LNCAP (cell line): ENCODE measurements at regions not wholly inside any gene's neighbourhood (a gene's known extent, or its start where the extent isn't known, plus 50 kb on each side); places are given as distances from the start of the nearest gene placed in this dataset.

ENCODE experiments used
- CTCF ChIP-seq: fragments of 450-650 bp; IDR thresholded peaks from 2 replicates; pipeline ENCODE4 v1.5.1; 2017; ENCODE audit warnings: mild to moderate bottlenecking

DNA sequence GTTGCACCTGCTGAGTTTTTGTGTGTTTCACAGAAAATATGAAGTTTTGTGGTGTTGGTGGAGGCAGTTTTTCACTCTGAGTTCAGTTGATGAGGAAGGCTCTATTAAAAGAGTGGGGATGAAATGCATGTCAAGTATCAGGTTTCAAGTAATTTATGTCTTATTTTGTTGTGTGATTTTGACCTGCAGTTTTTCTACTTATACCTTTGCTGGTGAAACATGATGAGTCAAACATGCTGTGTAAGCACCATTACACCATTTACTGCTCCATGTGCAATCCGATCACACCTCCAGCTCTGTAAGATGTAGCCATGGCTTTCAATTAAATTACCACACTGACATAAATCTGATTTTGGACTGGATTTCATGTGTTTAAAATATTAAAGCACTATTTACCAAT, 174.5 kb upstream of the ZEB2 start:
- TF ChIP-seq CTCF, result no peak

GRCh38 chr2:144693179-144693578, 173.3 kb upstream of the ZEB2 start:
- TF ChIP-seq CTCF, result no peak

DNA sequence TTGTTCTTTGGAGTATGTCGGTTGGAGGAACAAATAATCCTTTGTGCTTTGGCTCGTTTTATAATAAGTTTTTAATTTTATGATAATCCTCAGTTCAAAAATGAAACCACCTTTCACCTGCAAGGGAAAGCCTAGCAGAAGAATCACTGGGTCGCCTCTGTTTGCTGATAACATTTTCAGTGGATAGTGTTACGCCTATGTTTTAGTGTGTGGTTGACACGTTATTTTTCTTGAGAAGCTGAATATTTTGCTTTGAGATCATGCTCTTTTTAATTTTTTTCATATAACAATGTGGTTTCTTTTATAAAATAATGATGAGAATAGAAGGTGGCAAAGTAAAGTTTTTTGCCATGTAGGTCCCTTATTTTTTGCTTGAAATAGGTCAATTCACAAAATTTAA, 172.7 kb upstream of the ZEB2 start:
- TF ChIP-seq CTCF, result no peak

DNA sequence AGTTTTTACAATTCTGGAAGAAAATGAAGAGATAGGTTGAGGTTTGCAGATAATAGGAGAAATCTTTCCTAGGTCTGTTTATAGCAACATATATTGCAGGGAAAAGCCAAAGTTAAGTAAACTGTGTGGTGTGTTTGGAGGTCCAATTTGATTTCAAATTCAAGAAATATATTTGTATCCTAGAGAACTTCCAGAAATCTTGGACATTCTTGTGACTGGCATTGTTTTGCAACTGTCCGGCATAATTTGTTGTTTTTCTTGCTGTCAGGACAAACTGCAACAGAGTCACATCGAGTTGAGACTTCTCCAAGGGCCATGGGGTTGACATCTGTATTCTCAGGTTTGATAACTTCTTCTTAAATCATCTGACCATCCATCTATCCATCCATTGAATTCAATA, 170.9 kb upstream of the ZEB2 start:
- TF ChIP-seq CTCF, result no peak

DNA sequence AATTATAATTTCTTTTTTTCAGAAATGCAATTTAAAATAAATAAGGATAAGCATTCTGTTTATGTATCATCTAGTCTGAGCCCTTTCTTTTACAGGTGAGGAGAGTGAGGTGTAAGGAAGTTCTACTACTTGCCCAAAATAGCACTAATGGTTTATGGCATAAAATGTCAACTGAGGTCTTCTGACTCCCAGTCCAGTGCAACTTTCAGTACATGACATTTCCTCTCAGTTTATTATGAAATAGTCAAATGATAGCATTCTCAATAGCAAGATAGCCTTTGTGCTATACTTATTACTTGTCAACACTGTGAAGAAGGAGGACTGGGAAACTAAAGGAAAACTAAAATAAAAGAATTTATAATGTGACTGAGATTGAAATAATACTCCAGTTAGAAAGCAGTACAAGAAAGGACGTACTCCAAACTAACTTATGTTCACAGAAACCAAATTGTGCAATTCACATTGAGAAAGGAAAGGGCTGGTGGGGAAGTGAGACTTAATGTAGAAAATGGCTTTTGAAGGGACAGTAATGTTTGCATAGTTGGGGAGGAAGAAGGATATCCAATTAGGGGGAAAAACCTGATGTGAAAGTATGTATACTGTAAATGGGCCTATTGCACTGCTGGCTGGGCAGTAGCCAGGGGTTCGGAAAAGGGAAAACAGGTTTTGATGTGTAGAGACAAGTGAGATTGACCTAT, 166.7 kb upstream of the ZEB2 start:
- TF ChIP-seq CTCF, result no peak

- TF ChIP-seq CTCF, result no peak
These were observed 164.0 kb upstream of the ZEB2 start for GRCh38 chr2:144683966-144684365.

DNA sequence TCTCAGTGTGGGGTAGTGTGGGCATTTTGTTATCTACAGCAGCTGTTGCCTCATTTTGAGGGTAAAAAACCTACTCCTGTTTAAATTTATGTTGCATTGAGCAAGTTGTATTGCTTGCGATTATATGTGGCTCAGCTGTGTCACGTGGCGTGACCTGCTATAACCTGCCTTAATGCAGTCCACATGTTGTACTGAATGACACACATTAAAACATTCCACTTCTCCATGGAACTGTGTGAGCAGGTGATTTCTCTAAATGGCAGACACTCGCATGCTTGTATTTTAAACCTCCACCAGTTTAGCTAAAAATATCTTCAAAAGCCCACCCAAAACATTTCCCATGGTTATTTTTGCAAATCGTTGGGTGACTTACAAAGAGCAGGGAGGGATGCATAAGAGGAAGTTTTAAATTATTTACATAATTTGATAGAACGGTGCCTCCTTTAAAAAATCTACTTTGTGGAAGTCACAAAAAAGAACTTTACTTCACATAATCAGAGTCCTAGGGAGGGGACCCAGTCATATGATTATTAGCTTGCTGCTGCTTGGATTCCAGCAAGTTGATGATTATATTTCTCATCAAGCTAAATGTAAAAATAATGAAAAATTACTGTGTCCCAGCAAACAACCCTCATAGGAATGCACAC, 163.3 kb upstream of the ZEB2 start:
- TF ChIP-seq CTCF, result no peak

GRCh38 chr2:144682248-144682647, 162.3 kb upstream of the ZEB2 start:
- TF ChIP-seq CTCF, result no peak
